SK-N-SH (cell line): ENCODE measurements at regions not wholly inside any gene's neighbourhood (a gene's known extent, or its start where the extent isn't known, plus 50 kb on each side); places are given as distances from the start of the nearest gene placed in this dataset.

Experiments used
- CTCF ChIA-PET: fragments of 300-600, 350-600 bp; formaldehyde crosslinking; extraction: SDS; loops from one replicate; lab custom pipeline; 2021; lab: Yijun Ruan, JAX
- POLR2A ChIA-PET: fragments of 350-600 bp; sonication (Branson Sonifier 250); formaldehyde crosslinking; extraction: SDS; loops from one replicate; lab custom pipeline; 2020; ENCODE audit warnings: antibody characterized with exemption, inconsistent platforms; lab: Yijun Ruan, JAX
- DNase-seq: peaks from one replicate; pipeline ENCODE4 v3.0.0; 2012
- H2AFZ ChIP-seq: fragments of 200-600 bp; sonication (generic); 2 replicates; pipeline ENCODE4 v1.8.1; 2016; ENCODE audit warnings: antibody characterized with exemption, mild to moderate bottlenecking, low read depth
- H3F3A ChIP-seq: fragments of 200-600 bp; sonication (generic); replicated peaks from 2 replicates; pipeline ENCODE3; 2016; ENCODE audit warnings: antibody characterized with exemption, mild to moderate bottlenecking; ENCODE audit not compliant: insufficient read depth
- H3K27ac ChIP-seq, 2 experiments: fragments of 200-500 bp in 1 of 2; fragments of 200-600 bp in 1 of 2; sonication (Bioruptor generic) in 1 of 2; sonication (generic), shearing (Covaris generic) in 1 of 2; 2 replicates each; pipeline versions ENCODE4 v1.5.1 to v1.6.1; 2014 to 2016; ENCODE audit warnings: low read depth in 2 of 2, inconsistent platforms in 1 of 2, low read length in 1 of 2, mild to moderate bottlenecking in 1 of 2, mixed read lengths in 1 of 2
- H3K27me3 ChIP-seq: fragments of 200-600 bp; sonication (generic), shearing (Covaris generic); 2 replicates; pipeline ENCODE4 v1.6.1; 2016; ENCODE audit warnings: mixed run types; ENCODE audit not compliant: insufficient read depth
- H3K36me3 ChIP-seq, 2 experiments: fragments of 200-500 bp in 1 of 2; fragments of 200-600 bp in 1 of 2; sonication (Bioruptor generic) in 1 of 2; sonication (generic) in 1 of 2; replicated peaks in 1 of 2; 2 replicates each; pipeline versions ENCODE3 to v1.5.1; 2014 to 2016; ENCODE audit warnings: low read length in 1 of 2, mild to moderate bottlenecking in 1 of 2; ENCODE audit not compliant: insufficient read depth in 2 of 2, control insufficient read depth in 1 of 2
- H3K4me1 ChIP-seq, 2 experiments: fragments of 200-500 bp in 1 of 2; fragments of 200-600 bp in 1 of 2; sonication (Bioruptor generic) in 1 of 2; sonication (generic), shearing (Covaris generic) in 1 of 2; 2 replicates each; pipeline versions ENCODE4 v1.5.1 to v1.6.1; 2014 to 2016; ENCODE audit warnings: low read depth in 1 of 2, low read length in 1 of 2, mixed run types in 1 of 2; ENCODE audit not compliant: insufficient read depth in 2 of 2, control insufficient read depth in 1 of 2
- H3K4me2 ChIP-seq: fragments of 200-600 bp; sonication (generic), shearing (Covaris generic); 2 replicates; pipeline ENCODE4 v1.6.1; 2017; ENCODE audit warnings: mixed run types
- H3K4me3 ChIP-seq, 2 experiments: fragments of 200-500 bp in 1 of 2; fragments of 200-600 bp in 1 of 2; sonication (Bioruptor generic) in 1 of 2; sonication (generic), shearing (Covaris generic) in 1 of 2; 2 replicates each; pipeline versions ENCODE4 v1.5.1 to v1.8.1; 2014 to 2016; ENCODE audit warnings: low read depth in 2 of 2, inconsistent platforms in 1 of 2, low read length in 1 of 2, mild to moderate bottlenecking in 1 of 2, mixed read lengths in 1 of 2, moderate library complexity in 1 of 2
- H3K79me2 ChIP-seq: fragments of 200-600 bp; sonication (generic); 2 replicates; pipeline ENCODE4 v1.8.1; 2017; ENCODE audit warnings: mild to moderate bottlenecking; ENCODE audit not compliant: insufficient read depth
- H3K9ac ChIP-seq: fragments of 200-600 bp; sonication (generic); 2 replicates; pipeline ENCODE4 v1.6.1; 2017; ENCODE audit warnings: mixed run types
- H3K9me2 ChIP-seq: fragments of 200-600 bp; sonication (generic); 2 replicates; pipeline ENCODE4 v1.6.1; 2017; ENCODE audit warnings: mixed run types
- H3K9me3 ChIP-seq: fragments of 200-600 bp; sonication (generic); 2 replicates; pipeline ENCODE4 v1.6.1; 2017; ENCODE audit warnings: mixed run types, mild to moderate bottlenecking, moderate library complexity
- H4K20me1 ChIP-seq: fragments of 200-600 bp; sonication (generic); 2 replicates; pipeline ENCODE4 v1.6.1; 2017; ENCODE audit warnings: mild to moderate bottlenecking, mixed run types; ENCODE audit not compliant: insufficient read depth
- CTCF ChIP-seq: fragments of 200-600 bp; sonication (generic); IDR thresholded peaks from 2 replicates; pipeline ENCODE4 v1.6.1; 2017; ENCODE audit warnings: antibody characterized with exemption, mild to moderate bottlenecking, moderate library complexity
- MAX ChIP-seq: IDR thresholded peaks from 2 replicates; pipeline ENCODE4 v1.4.0; 2012; ENCODE audit warnings: low read depth
- USF2 ChIP-seq: fragments of 150-350 bp; IDR thresholded peaks from 2 replicates; pipeline ENCODE4 v1.6.1; 2017; ENCODE audit warnings: antibody characterized with exemption, low read length, low read depth, borderline replicate concordance
- ZBTB33 ChIP-seq: IDR thresholded peaks from 2 replicates; pipeline ENCODE4 v1.4.0; 2012; ENCODE audit warnings: low read depth, borderline replicate concordance
- WGBS: methylation state at CpG from one replicate; pipeline ENCODE4 v1.1.6; 2017; ENCODE audit warnings: low lambda C conversion rate; 5-methylcytosine and 5-hydroxymethylcytosine counted together

GRCh38 chr2:4585057-4585635 is 881.8 kb downstream of the DCDC2C start (continued):
- TF ChIP-seq CTCF: no peak

GRCh38 chr2:4588606-4589005 is 885.2 kb downstream of the DCDC2C start:
- no peaks in the 10 kb centered on the region for H3K36me3 ChIP-seq
- ChIA-PET CTCF (no interaction called here), POLR2A (no interaction called here)
- TF ChIP-seq USF2 (no peak), ZBTB33 (no peak)
- no peak overlapping the region for H3K4me2 ChIP-seq
- no peaks in the 10 kb centered on the region for H3K79me2 ChIP-seq
- no peak overlapping the region for H3K9ac ChIP-seq
- 15% methylated on average over 2 of the region's 2 CpGs for WGBS
- H3K9me2 ChIP-seq: no peaks in the 10 kb centered on the region; the same call in 1 of the 2 replicates
- no peaks in the 10 kb centered on the region; the same call in 1 of the 2 replicates for H3K9me3 ChIP-seq
- H3K27ac ChIP-seq: no peak overlapping the region
- no peak overlapping the region for H2AFZ ChIP-seq
- H3K27me3 ChIP-seq: no peaks in the 10 kb centered on the region
- no peaks in the 10 kb centered on the region for H3F3A ChIP-seq
- DNase-seq: no peak
- no peaks in the 10 kb centered on the region; a peak in 1 of 4 replicates for H3K4me1 ChIP-seq
- no peak overlapping the region for H3K4me3 ChIP-seq
- H4K20me1 ChIP-seq: no peaks in the 10 kb centered on the region

- POLR2A ChIA-PET: no interaction called here
- no peak overlapping the region for H3K4me3 ChIP-seq
- H3K27me3 ChIP-seq: no peaks in the 10 kb centered on the region
- 16% methylated on average over 7 of the region's 7 CpGs for WGBS
- no peaks in the 10 kb centered on the region for H3K79me2 ChIP-seq
- H3F3A ChIP-seq: no peaks in the 10 kb centered on the region
- H2AFZ ChIP-seq: no peak overlapping the region
- no peak overlapping the region for H3K9ac ChIP-seq
- DNase-seq: no peak
- H3K9me2 ChIP-seq: no peaks in the 10 kb centered on the region; the same call in 1 of the 2 replicates
- CTCF ChIA-PET: no interaction called here
- H3K4me2 ChIP-seq: no peak overlapping the region
- H3K4me1 ChIP-seq: no peaks in the 10 kb centered on the region
- H3K36me3 ChIP-seq: no peaks in the 10 kb centered on the region
- no peak overlapping the region for H3K27ac ChIP-seq
- H4K20me1 ChIP-seq: no peaks in the 10 kb centered on the region
- no peak for TF ChIP-seq MAX
- no peaks in the 10 kb centered on the region; the same call in 1 of the 2 replicates for H3K9me3 ChIP-seq
Observed at GRCh38 chr2:4591261-4591660, 887.9 kb downstream of the DCDC2C start.
